Body of pancreas (tissue), 4 donors: ENCODE measurements at regions not wholly inside any gene's neighbourhood (a gene's known extent, or its start where the extent isn't known, plus 50 kb on each side); places are given as distances from the start of the nearest gene placed in this dataset.

Source experiments
- ATAC-seq: fragments of 150-250 bp; one replicate; pipeline ENCODE4 v1.9.1; 2016
- DNase-seq, 4 donors: peaks; one replicate each; pipeline ENCODE4 v3.0.0-alpha.2; 2019
- H3K27ac ChIP-seq, 4 donors: fragments of 200-600 bp; sonication (generic); 1 replicate in 3 of 4; 2 replicates in 1 of 4; pipeline versions ENCODE4 v1.5.1 to v1.6.1; 2016 to 2019; ENCODE audit warnings: mild to moderate bottlenecking in 1 of 4, mixed read lengths in 1 of 4, moderate library complexity in 1 of 4
- H3K27me3 ChIP-seq, 2 donors: fragments of 200-600 bp; sonication (generic); one replicate each; pipeline ENCODE4 v1.6.0; 2016; ENCODE audit warnings: mild to moderate bottlenecking in 1 of 2
- H3K36me3 ChIP-seq, 2 donors: fragments of 200-600 bp; sonication (generic); replicated peaks in 1 of 2; 2 replicates each; pipeline ENCODE4 v1.5.1; 2016; ENCODE audit warnings: low read depth in 2 of 2; ENCODE audit not compliant: insufficient read depth in 1 of 2
- H3K4me1 ChIP-seq: fragments of 200-600 bp; sonication (generic); one replicate; pipeline ENCODE4 v1.6.0; 2016
- H3K4me3 ChIP-seq, 2 donors: fragments of 200-600 bp; sonication (generic); 1 replicate in 1 of 2; 2 replicates in 1 of 2; pipeline ENCODE4 v1.5.1; 2016 to 2019
- H3K9me3 ChIP-seq, 3 donors: fragments of 200-600 bp; sonication (generic); 1 replicate in 2 of 3; 2 replicates in 1 of 3; pipeline ENCODE4 v1.5.1; 2016
- CTCF ChIP-seq, 7 experiments: fragments of 450-650 bp in 4 of 7; fragments of 200-600 bp in 3 of 7; sonication (generic) in 3 of 7; IDR thresholded peaks; one replicate each; pipeline ENCODE4 v1.5.1; 2016 to 2019; ENCODE audit warnings: antibody characterized with exemption in 7 of 7
- POLR2A ChIP-seq, 3 donors: fragments of 450-650 bp; IDR thresholded peaks; one replicate each; pipeline ENCODE4 v1.6.1; 2016; ENCODE audit warnings: antibody characterized with exemption in 3 of 3, mild to moderate bottlenecking in 2 of 3
- WGBS, 2 donors: methylation state at CpG; one replicate each; pipeline ENCODE4 v1.1.5; 2017; 5-methylcytosine and 5-hydroxymethylcytosine counted together
- intact Hi-C: fragments of 100-400 bp; cut with DNase I; formaldehyde crosslinking; loops from one replicate; pipeline ENCODE4 v1.15.1; 2023

- Histone ChIP-seq H3K27ac (no peak overlapping the region), H3K27me3 (no peaks in the 10 kb centered on the region), H3K4me3 (no peak overlapping the region), H3K9me3 (peaks cover 0 to 3% (median 0%) of the 10 kb centered on the region in 3 donors), H3K36me3 (no peaks in the 10 kb centered on the region), H3K4me1 (no peaks in the 10 kb centered on the region)
- intact Hi-C loops, result no loop called here
- no peak for TF ChIP-seq CTCF (IDR thresholded peaks at IDR 0.05)
- TF ChIP-seq POLR2A (IDR thresholded peaks at IDR 0.05), result no peak
- DNase-seq, result no peak
- WGBS, 2 donors, result 53 to 55% methylated on average over 3 of the region's 3 CpGs
- ATAC-seq, result no peak
Observed at GRCh38 chr20:55701467-55701866, 303.9 kb downstream of the CBLN4 start.

GRCh38 chr20:55696520-55696919 lies 308.8 kb downstream of the CBLN4 start:
- Histone ChIP-seq H3K4me3 (no peak overlapping the region), H3K9me3 (peaks cover 0 to 3% (median 0%) of the 10 kb centered on the region in 3 donors), H3K27me3 (no peaks in the 10 kb centered on the region), H3K4me1 (no peaks in the 10 kb centered on the region), H3K36me3 (no peaks in the 10 kb centered on the region), H3K27ac (no peak overlapping the region)
- intact Hi-C loops, result no loop called here
- no peak for TF ChIP-seq CTCF (IDR thresholded peaks at IDR 0.05)
- TF ChIP-seq POLR2A (IDR thresholded peaks at IDR 0.05), result no peak
- 33 to 40% methylated on average over 1 of the region's 1 CpG for WGBS, 2 donors
- ATAC-seq (no peak), DNase-seq (no peak)

- no peak overlapping the region for H3K27ac ChIP-seq
- H3K4me3 ChIP-seq, result no peak overlapping the region
- DNase-seq (no peak), ATAC-seq (no peak)
- H3K36me3 ChIP-seq, result no peaks in the 10 kb centered on the region
- H3K9me3 ChIP-seq, result no peaks in the 10 kb centered on the region
- 33 to 38% methylated on average over 5 of the region's 5 CpGs for WGBS, 2 donors
- TF ChIP-seq POLR2A (IDR thresholded peaks at IDR 0.05), result no peak
- no peak for TF ChIP-seq CTCF (IDR thresholded peaks at IDR 0.05)
- no peaks in the 10 kb centered on the region for H3K4me1 ChIP-seq
- intact Hi-C loops, result no loop called here
- no peaks in the 10 kb centered on the region for H3K27me3 ChIP-seq
Observed at GRCh38 chr20:55693641-55694040, 311.7 kb downstream of the CBLN4 start.

- no peak overlapping the region for H3K27ac ChIP-seq
- no peak for ATAC-seq
- no peaks in the 10 kb centered on the region for H3K9me3 ChIP-seq
- H3K4me3 ChIP-seq, result no peak overlapping the region
- no peaks in the 10 kb centered on the region for H3K36me3 ChIP-seq
- no peaks in the 10 kb centered on the region for H3K27me3 ChIP-seq
- no peak for DNase-seq
- 67 to 69% methylated on average over 8 of the region's 8 CpGs for WGBS, 2 donors
- intact Hi-C loops, result no loop called here
- H3K4me1 ChIP-seq, result no peaks in the 10 kb centered on the region
- TF ChIP-seq CTCF (IDR thresholded peaks at IDR 0.05), result no peak
- no peak for TF ChIP-seq POLR2A (IDR thresholded peaks at IDR 0.05)
Observed at GRCh38 chr20:55685841-55686240, 319.5 kb downstream of the CBLN4 start.

- 53 to 56% methylated on average over 4 of the region's 4 CpGs for WGBS, 2 donors
- no peaks in the 10 kb centered on the region for H3K4me1 ChIP-seq
- no peak overlapping the region for H3K27ac ChIP-seq
- H3K36me3 ChIP-seq, result no peaks in the 10 kb centered on the region
- ATAC-seq, result no peak
- H3K4me3 ChIP-seq, result no peak overlapping the region
- H3K27me3 ChIP-seq, result no peaks in the 10 kb centered on the region
- TF ChIP-seq CTCF (IDR thresholded peaks at IDR 0.05), result no peak
- TF ChIP-seq POLR2A (IDR thresholded peaks at IDR 0.05), result no peak
- H3K9me3 ChIP-seq, result no peaks in the 10 kb centered on the region
- no peak for DNase-seq
- intact Hi-C loops, result no loop called here
Observed at GRCh38 chr20:55685425-55685824, 319.9 kb downstream of the CBLN4 start.
